HepG2 (cell line): ENCODE measurements at regions not wholly inside any gene's neighbourhood (a gene's known extent, or its start where the extent isn't known, plus 50 kb on each side); places are given as distances from the start of the nearest gene placed in this dataset.

Experiments used
- ATAC-seq: fragments of 200-7000 bp; cut with Tn5 transposase; 3 replicates; pipeline ENCODE4 v1.9.1; 2020; ENCODE audit warnings: mild to moderate bottlenecking, moderate library complexity
- BruUV-seq: library from RNA; stranded (reverse); fragments of 400-500 nt; replicated peaks from 2 replicates; lab custom pipeline; 2021; lab: Mats Ljungman, UMichigan
- CTCF ChIA-PET: fragments of 300-600 bp; formaldehyde crosslinking; extraction: SDS; loops from one replicate; lab custom pipeline; 2021; ENCODE audit warnings: low total read pairs, inconsistent platforms, low intra/inter-chr PET ratio; lab: Yijun Ruan, JAX
- POLR2A ChIA-PET: fragments of 350-600 bp; sonication (Branson Sonifier 250); formaldehyde crosslinking; loops from one replicate; lab custom pipeline; 2020; ENCODE audit warnings: antibody characterized with exemption, inconsistent platforms; lab: Yijun Ruan, JAX
- DNase-seq: peaks from one replicate; pipeline ENCODE4 v3.0.0-alpha.2; 2015; ENCODE audit warnings: low spot score
- FAIRE-seq: peaks from 3 replicates; lab custom pipeline; 2011; peaks lifted over from hg19 to GRCh38; lab: Jason Lieb, UNC
- H2AFZ ChIP-seq: one replicate; pipeline ENCODE4 v1.6.1; 2011; ENCODE audit warnings: low read length, inconsistent platforms
- H3K27ac ChIP-seq: fragments of 300-600 bp; 3 replicates; pipeline ENCODE4 v1.8.0; 2011; ENCODE audit warnings: mixed run types, mild to moderate bottlenecking, mixed read lengths, low read length, inconsistent platforms; ENCODE audit not compliant: insufficient read depth; ENCODE audit errors: extremely low read length
- H3K27me3 ChIP-seq, 2 experiments: fragments of 200-600 bp in 1 of 2; 2 replicates in 1 of 2; 3 replicates in 1 of 2; pipeline versions ENCODE4 v1.6.0 to v1.8.0; 2011; ENCODE audit warnings: low read length in 2 of 2, mild to moderate bottlenecking in 2 of 2, moderate library complexity in 2 of 2, inconsistent platforms in 1 of 2; ENCODE audit not compliant: insufficient read depth in 2 of 2, control insufficient read depth in 1 of 2
- H3K36me3 ChIP-seq, 2 experiments: fragments of 200-600 bp in 1 of 2; replicated peaks in 1 of 2; 2 replicates in 1 of 2; 3 replicates in 1 of 2; pipeline versions ENCODE4 v1.5.1 to v1.8.0; 2011; ENCODE audit warnings: low read length in 2 of 2, inconsistent platforms in 1 of 2; ENCODE audit not compliant: insufficient read depth in 2 of 2, control insufficient read depth in 1 of 2
- H3K4me1 ChIP-seq: 2 replicates; pipeline ENCODE4 v1.5.1; 2012; ENCODE audit warnings: low read length, inconsistent platforms; ENCODE audit not compliant: insufficient read depth
- H3K4me2 ChIP-seq: 2 replicates; pipeline ENCODE4 v1.6.0; 2011; ENCODE audit warnings: low read depth, low read length, inconsistent platforms
- H3K4me3 ChIP-seq, 3 experiments: fragments of 200-600 bp in 1 of 3; sonication (generic), shearing (Covaris generic) in 1 of 3; replicated peaks in 1 of 3; 2 replicates each; pipeline ENCODE4 v1.5.1; 2011 to 2016; ENCODE audit warnings: low read length in 3 of 3, inconsistent platforms in 2 of 3, low read depth in 2 of 3, mild to moderate bottlenecking in 2 of 3, control low read depth in 1 of 3, mixed read lengths in 1 of 3; ENCODE audit not compliant: insufficient read depth in 1 of 3
- H3K79me2 ChIP-seq: one replicate; pipeline ENCODE4 v1.6.1; 2011; ENCODE audit warnings: low read length, inconsistent platforms; ENCODE audit not compliant: insufficient read depth
- H3K9ac ChIP-seq: 2 replicates; pipeline ENCODE4 v1.6.0; 2011; ENCODE audit warnings: mild to moderate bottlenecking, low read depth, low read length, inconsistent platforms; ENCODE audit not compliant: insufficient read depth
- H3K9me3 ChIP-seq: 2 replicates; pipeline ENCODE4 v1.5.1; 2012; ENCODE audit warnings: mild to moderate bottlenecking, low read length
- H4K20me1 ChIP-seq: 2 replicates; pipeline ENCODE4 v1.6.0; 2011; ENCODE audit warnings: inconsistent platforms, mild to moderate bottlenecking, low read length, moderate library complexity; ENCODE audit not compliant: insufficient read depth
- ARID3A ChIP-seq: IDR thresholded peaks from 2 replicates; pipeline ENCODE4 v1.6.1; 2012; ENCODE audit warnings: low read depth, low read length, improper control_type of control experiment
- BRD4 ChIP-seq: sonication (generic); formaldehyde crosslinking; IDR thresholded peaks from 2 replicates; pipeline ENCODE4 v1.4.0; 2020; ENCODE audit warnings: missing genetic modification reagents
- JUNB ChIP-seq: sonication (generic); formaldehyde crosslinking; IDR thresholded peaks from 2 replicates; pipeline ENCODE4 v1.8.0; 2022; ENCODE audit warnings: missing genetic modification reagents, mild to moderate bottlenecking, borderline replicate concordance
- KDM4B ChIP-seq: sonication (generic); formaldehyde crosslinking; IDR thresholded peaks from 2 replicates; pipeline ENCODE4 v1.4.0; 2020; ENCODE audit warnings: missing genetic modification reagents
- MAF1 ChIP-seq: sonication (generic); formaldehyde crosslinking; IDR thresholded peaks from 2 replicates; pipeline ENCODE4 v1.5.0; 2020; ENCODE audit warnings: missing genetic modification reagents, borderline replicate concordance
- MAFK ChIP-seq, 2 experiments: IDR thresholded peaks in 1 of 2; conservative IDR thresholded peaks in 1 of 2; 2 replicates each; pipeline ENCODE4 v1.6.1; 2011; ENCODE audit warnings: improper control_type of control experiment in 2 of 2, low read length in 2 of 2
- MXD1 ChIP-seq: sonication (generic); formaldehyde crosslinking; IDR thresholded peaks from 2 replicates; pipeline ENCODE4 v1.4.0; 2020; ENCODE audit warnings: mild to moderate bottlenecking, missing genetic modification reagents
- NFE2 ChIP-seq: sonication (generic); formaldehyde crosslinking; IDR thresholded peaks from 2 replicates; pipeline ENCODE4 v1.4.0; 2020; ENCODE audit warnings: missing genetic modification reagents
- RORA ChIP-seq: sonication (generic); formaldehyde crosslinking; IDR thresholded peaks from 2 replicates; pipeline ENCODE4 v1.5.0; 2020; ENCODE audit warnings: mild to moderate bottlenecking, missing genetic modification reagents, moderate library complexity
- SALL1 ChIP-seq: sonication (generic); formaldehyde crosslinking; IDR thresholded peaks from 2 replicates; pipeline ENCODE4 v1.8.0; 2022; ENCODE audit warnings: mild to moderate bottlenecking, missing genetic modification reagents
- SNAPC4 ChIP-seq: sonication (generic); formaldehyde crosslinking; IDR thresholded peaks from 2 replicates; pipeline ENCODE4 v1.4.0; 2020; ENCODE audit warnings: mild to moderate bottlenecking, missing genetic modification reagents
- YEATS4 ChIP-seq: sonication (generic); formaldehyde crosslinking; IDR thresholded peaks from 2 replicates; pipeline ENCODE4 v1.4.0; 2020; ENCODE audit warnings: missing genetic modification reagents, borderline replicate concordance
- ZFP1 ChIP-seq: IDR thresholded peaks from 2 replicates; pipeline ENCODE4 v1.6.1; 2016
- ZNF30 ChIP-seq: sonication (generic); formaldehyde crosslinking; IDR thresholded peaks from 2 replicates; pipeline ENCODE4 v1.5.0; 2020; ENCODE audit warnings: mild to moderate bottlenecking, missing genetic modification reagents
- ZNF576 ChIP-seq: sonication (generic); formaldehyde crosslinking; IDR thresholded peaks from 2 replicates; pipeline ENCODE4 v1.4.0; 2020; ENCODE audit warnings: mild to moderate bottlenecking, missing genetic modification reagents
- ZNF652 ChIP-seq: IDR thresholded peaks from 2 replicates; pipeline ENCODE4 v1.6.1; 2016; ENCODE audit warnings: low read depth, borderline replicate concordance
- ZNF83 ChIP-seq: sonication (generic); formaldehyde crosslinking; IDR thresholded peaks from 2 replicates; pipeline ENCODE4 v1.4.0; 2020; ENCODE audit warnings: missing genetic modification reagents, mild to moderate bottlenecking, borderline replicate concordance
- WGBS: methylation state at CpG from one replicate; pipeline ENCODE4 v1.1.6; 2017; ENCODE audit warnings: low lambda C conversion rate; 5-methylcytosine and 5-hydroxymethylcytosine counted together
- in situ Hi-C: cut with HindIII; loops from 2 replicates; pipeline ENCODE4 v1.10.0; 2017; ENCODE audit warnings: low pct_unique_long_range_greater_than_20kb; ENCODE audit not compliant: extremely low pct_ligation_motif_present
- intact Hi-C: fragments of 100-400 bp; cut with micrococcal nuclease; formaldehyde crosslinking; loops from one replicate; pipeline ENCODE4 v1.10.0; 2022; ENCODE audit not compliant: unreplicated experiment

GRCh38 chr14:55881577-55882241 is 236.5 kb upstream of the PELI2 start (continued):
- TF ChIP-seq NFE2 (CRISPR knock-in tag) (peak; percentile 18; the same call in 1 of the 2 replicates), ZNF652 (CRISPR knock-in tag) (no peak), MAFK (conservative IDR thresholded peaks at IDR 0.05 in 1 of 2, IDR thresholded peaks at IDR 0.05 in 1 of 2; ENCODE audit: low read length in 2 of 2) (0 out of 4 replicates have a peak, but pooled peaks of 1 of the 2 experiments have one; percentile 11), JUNB (no peak), BRD4 (no peak), RORA (CRISPR knock-in tag) (no peak)

GRCh38 chr14:55884819-55885218 is 233.4 kb upstream of the PELI2 start:
- Histone ChIP-seq H3K4me2 (no peak overlapping the region), H3K36me3 (no peaks in the 10 kb centered on the region), H3K9me3 (no peaks in the 10 kb centered on the region), H2AFZ (no peak overlapping the region), H3K27me3 (no peaks in the 10 kb centered on the region), H3K4me1 (no peaks in the 10 kb centered on the region)
- intact Hi-C loops: no loop called here
- in situ Hi-C loops: no loop called here
- no peak for DNase-seq
- no TSS peak for BruUV-seq
- TF ChIP-seq YEATS4 (CRISPR knock-in tag) (no peak), MAF1 (no peak), KDM4B (CRISPR knock-in tag) (no peak), SALL1 (no peak), MXD1 (CRISPR knock-in tag) (no peak), ZFP1 (CRISPR knock-in tag) (no peak), ARID3A (no peak), ZNF83 (CRISPR knock-in tag) (no peak), ZNF30 (CRISPR knock-in tag) (no peak), ZNF576 (CRISPR knock-in tag) (no peak), SNAPC4 (CRISPR knock-in tag) (no peak)
- TF ChIP-seq, all 625 proteins: peak for 0
- ATAC-seq: no peak
- H3K4me3 ChIP-seq: no peak overlapping the region
- POLR2A ChIA-PET: no interaction called here
- CTCF ChIA-PET: no interaction called here
- H3K79me2 ChIP-seq: no peaks in the 10 kb centered on the region
- H4K20me1 ChIP-seq: no peaks in the 10 kb centered on the region
- H3K27ac ChIP-seq: no peak overlapping the region
- WGBS: 0% methylated on average over 1 of the region's 4 CpGs
- no peak for FAIRE-seq
- H3K9ac ChIP-seq: no peak overlapping the region
